GM12873 (cell line): ENCODE measurements at regions not wholly inside any gene's neighbourhood (a gene's known extent, or its start where the extent isn't known, plus 50 kb on each side); places are given as distances from the start of the nearest gene placed in this dataset.

ENCODE experiments used
- CTCF ChIP-seq: IDR thresholded peaks from 2 replicates; pipeline ENCODE4 v1.5.1; 2012; ENCODE audit warnings: low read depth, mild to moderate bottlenecking, moderate library complexity, low read length, control low read depth; ENCODE audit not compliant: insufficient read depth; ENCODE audit errors: missing control alignments

GRCh38 chrX:45755703-45756102 is 555.0 kb upstream of the DIPK2B start:
- no peak for TF ChIP-seq CTCF

- no peak for TF ChIP-seq CTCF
Measured at GRCh38 chrX:45751156-45751555, 550.5 kb upstream of the DIPK2B start.

GRCh38 chrX:45750639-45751038 is 550.0 kb upstream of the DIPK2B start:
- no peak for TF ChIP-seq CTCF

GRCh38 chrX:45749375-45749774 is 548.7 kb upstream of the DIPK2B start:
- peak; percentile 20 for TF ChIP-seq CTCF

GRCh38 chrX:45748369-45748774 is 547.7 kb upstream of the DIPK2B start:
- no peak for TF ChIP-seq CTCF

- no peak for TF ChIP-seq CTCF
Measured at GRCh38 chrX:45747905-45748304, 547.2 kb upstream of the DIPK2B start.

- no peak for TF ChIP-seq CTCF
Measured at GRCh38 chrX:45745479-45745878, 544.8 kb upstream of the DIPK2B start.
